T-helper 2 cell treated with Interferon-gamma antibody and Interleukin-4, amounts not matched to agents 100 ng/mL and 5 ng/mL, for 36 hours (primary cell): ENCODE measurements at regions not wholly inside any gene's neighbourhood (a gene's known extent, or its start where the extent isn't known, plus 50 kb on each side); places are given as distances from the start of the nearest gene placed in this dataset.
"Not testable (repeated sequence)": the region's sequence is repeated elsewhere in the genome, so short reads cannot be mapped to it uniquely, and the experiment has no call there.

Experiments used
- intact Hi-C: fragments of 100-400 bp; cut with micrococcal nuclease; formaldehyde crosslinking; loops from one replicate; pipeline ENCODE4 v1.15.1; 2023

DNA sequence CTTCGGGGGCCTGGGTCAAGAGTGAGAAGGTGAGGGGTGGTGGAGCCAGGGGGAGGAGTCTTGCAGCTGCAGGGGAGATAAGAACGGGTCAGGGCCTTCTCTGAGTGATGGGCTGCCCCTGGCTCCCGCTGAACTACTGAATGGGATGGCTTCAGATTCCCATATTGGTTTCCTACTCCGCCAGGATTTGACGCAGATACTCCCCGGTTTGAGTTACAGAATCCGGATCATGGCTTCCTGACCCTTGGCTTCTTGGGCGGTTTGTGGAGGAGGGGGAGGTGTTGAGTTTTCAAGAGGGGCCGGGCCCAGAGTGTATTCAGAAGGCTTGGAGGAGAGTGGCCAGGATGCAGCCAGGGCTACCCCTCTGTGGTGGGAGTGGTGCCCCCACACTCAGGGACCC is 119.9 kb upstream of the ATP2B2 start:
- intact Hi-C loops = no loop called here

DNA sequence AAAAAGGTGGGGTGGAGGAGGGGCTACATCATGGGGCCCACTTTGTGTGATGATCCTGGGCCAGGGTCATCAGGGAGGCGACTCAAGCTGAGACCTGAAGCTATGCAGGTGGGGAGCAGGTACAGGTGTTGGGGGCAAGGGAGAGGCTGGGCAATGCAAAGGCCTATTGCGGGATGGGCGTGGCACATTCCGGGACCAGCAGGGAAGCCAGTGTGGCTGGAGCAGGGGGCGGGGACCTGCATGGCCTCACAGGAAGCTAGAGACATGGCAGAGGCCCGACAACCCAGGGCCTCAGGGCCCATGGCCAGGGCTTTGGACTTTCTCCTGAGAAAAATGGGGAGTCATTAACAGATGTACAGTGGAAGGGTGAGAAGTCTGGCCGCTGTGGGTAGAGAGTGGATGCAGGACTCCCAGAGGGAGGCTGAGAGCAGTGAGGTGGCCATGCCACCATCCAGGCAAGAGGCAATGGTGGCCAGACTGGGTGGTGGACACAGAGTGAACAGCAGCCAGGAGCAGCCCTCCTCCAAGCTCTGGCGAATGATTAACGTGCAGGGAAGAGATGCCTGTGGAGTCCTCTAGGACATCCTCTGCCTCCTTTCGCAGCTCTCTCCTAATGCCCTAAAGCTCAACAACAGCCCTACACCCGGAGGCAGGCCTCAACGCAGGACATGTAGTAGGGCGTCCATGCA is 122.6 kb upstream of the ATP2B2 start:
- intact Hi-C loops = no loop called here

DNA sequence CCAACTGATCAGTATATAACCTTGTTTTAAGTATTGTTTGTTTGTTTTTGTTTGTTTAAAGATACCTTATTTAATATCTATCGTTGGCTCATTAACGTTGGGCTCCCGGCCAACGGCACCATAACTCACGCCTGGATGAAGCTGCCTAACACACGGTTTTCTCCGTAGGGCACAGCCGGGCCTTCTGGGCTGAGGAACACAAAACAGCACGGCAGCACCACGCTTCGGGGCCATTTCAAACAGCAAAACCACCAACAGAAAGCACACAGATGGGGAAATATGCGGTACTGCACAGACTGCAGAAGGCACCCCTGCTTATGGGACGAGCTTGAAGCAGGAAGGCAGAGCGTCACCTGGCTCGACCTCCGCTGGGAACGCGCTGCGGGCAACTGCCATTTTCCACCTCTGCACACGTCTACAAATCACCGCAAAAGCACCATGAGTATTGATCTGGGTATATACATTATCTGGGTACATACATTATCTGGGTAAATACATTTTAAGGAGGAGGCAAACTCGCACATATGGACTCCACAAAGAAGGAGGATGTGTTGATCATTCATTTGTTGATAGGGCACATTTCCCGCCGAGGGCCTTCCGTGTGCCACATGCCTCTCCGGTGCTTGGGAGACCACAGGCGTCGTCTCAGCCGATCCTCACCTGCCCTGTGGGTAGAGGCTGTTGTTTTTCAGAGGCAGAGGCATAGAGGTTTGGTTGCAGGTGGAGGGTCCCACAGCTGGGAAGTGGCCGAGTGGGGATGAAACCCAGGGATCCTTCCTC is 123.7 kb upstream of the ATP2B2 start:
- intact Hi-C loops = no loop called here

DNA sequence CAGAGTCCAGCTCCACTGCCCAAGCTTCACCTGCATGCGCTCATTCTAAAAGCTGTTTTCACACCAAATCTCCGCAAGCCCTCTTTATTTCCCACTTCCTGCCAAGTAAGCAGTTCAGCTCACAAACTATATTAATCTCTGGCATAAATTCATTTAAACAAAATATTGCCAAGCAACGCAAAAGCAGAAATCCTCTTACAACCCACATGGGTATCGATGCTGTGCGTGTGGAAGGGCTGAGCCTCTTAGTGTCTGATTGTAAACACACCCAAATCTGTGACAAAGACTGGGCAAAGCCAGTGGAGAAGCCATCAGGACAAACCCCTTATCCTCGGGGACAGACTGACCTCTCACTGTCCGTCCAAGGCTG is 124.3 kb upstream of the ATP2B2 start:
- intact Hi-C loops = no loop called here

DNA sequence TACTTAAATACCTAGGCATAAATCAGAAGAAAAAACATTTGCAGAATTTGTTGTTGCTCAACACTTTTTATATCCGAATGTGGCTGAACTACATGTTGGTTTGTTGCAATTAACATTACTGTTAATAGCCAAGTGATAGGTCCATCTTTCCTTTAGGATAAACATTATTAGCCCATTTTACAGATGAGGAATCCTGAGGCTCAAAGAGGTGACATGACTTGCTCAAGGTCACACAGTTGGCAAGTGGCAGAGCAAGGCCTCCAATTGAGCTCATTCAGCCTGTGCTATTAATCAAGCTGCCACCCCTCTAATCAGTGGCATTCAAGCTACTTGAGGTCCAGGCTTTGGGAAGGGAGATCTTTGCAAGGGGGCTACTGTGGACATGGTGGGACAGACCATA is 125.8 kb upstream of the ATP2B2 start:
- intact Hi-C loops = no loop called here

DNA sequence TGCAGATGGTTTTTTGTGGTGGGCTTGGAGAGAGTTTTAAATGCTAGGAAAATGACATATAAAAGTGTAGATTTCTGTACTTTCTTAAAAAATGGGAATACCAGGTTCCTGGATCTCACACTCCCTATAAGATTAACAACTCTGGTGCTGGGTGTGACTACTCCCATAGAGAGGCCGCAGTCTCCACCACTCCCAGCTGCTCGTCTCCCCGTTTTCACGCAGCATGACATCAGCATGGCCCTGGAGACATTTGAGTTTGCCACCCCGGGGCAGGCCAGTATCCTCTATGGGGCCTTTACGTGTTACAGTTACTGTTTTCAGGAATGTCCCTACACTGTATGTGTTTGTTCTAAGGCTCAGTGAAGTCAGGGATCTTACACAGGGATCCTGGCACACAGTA is 126.7 kb upstream of the ATP2B2 start:
- intact Hi-C loops = no loop called here

DNA sequence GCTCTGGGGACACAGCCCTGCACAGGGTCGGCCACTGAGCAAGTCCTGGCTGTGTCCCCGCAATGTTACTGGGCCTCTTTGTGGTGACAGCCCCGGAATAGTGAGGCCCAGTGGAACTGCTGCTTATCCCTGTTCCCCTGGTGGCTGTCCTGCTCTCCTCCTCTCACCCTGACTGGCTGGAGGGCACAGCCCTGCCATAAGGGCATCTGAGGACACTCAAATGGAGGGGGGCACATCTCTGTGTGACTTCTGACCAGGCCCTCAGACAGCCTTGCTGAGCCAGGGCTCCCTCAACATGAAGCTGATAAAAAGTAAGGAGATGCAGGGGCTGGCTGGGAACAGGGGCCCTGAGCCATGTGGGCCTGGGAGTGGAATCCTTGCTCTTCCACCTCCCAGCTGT is 127.4 kb upstream of the ATP2B2 start:
- intact Hi-C loops = no loop called here

DNA sequence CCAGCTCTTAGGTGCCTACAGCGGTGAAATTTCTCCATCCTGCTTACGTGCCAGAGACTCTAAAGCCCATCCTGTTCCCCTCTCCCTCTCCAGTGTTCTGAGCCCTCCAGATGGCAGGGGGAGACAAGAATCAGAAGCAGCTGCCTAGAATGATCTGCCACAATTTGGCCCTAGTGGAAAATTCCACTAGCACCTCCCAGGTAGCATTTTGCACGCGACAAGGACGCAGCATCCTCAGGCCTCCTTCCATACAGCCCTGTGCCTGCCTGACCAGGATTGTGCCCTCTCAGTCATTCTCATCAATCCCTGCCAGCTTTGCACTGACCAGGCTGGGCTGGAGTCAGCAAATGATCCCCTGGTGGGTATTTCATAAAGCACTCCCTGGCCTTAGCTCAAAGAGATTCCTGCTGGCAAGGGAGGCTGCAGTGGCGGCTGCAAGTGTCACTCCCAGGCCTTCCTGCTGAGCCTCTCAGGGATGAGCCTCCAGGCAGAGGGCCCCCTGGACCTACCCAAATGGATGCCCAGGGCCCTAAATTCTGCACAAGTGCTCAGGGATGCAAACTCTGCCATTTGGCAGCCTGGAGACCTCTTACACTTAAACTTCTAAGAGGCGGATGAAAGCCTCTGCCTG is 130.2 kb upstream of the ATP2B2 start:
- intact Hi-C loops = no loop called here

DNA sequence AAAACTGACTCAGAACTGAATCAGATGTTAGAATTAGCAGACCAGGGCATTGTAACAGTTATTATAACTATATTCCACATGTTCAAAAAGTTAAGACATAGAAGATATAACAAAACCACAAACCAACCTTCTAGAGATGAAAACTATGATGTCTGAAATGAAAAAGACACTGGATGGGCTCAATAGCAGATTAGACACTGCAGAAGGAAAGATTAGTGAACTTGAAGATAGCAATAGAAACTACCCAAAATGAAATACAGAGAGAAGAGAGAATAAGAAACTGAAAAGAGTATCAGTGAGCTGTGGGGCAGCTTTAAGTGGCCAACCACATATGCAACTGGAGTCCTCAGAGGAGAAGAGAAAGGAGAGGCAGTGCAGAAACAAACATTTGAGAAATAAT is 132.0 kb upstream of the ATP2B2 start:
- intact Hi-C loops = no loop called here

DNA sequence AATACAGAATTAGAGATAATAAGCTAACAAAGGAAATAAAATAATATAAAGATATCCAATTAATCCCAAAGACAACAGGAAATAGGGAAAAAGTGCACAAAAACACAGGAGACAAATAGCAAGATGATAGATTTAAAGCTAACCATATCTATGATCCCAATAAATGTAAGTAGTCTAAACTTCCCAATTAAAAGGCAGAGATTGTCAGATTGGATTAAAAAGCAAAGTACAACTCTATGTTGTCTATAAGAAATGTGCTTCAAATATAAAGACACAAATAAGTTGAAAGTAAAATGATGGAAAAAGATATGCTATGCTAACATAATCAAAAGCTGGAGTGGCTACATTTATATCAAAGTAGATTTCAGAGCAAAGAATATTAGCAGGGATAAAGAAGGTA is 133.1 kb upstream of the ATP2B2 start:
- intact Hi-C loops = no loop called here

DNA sequence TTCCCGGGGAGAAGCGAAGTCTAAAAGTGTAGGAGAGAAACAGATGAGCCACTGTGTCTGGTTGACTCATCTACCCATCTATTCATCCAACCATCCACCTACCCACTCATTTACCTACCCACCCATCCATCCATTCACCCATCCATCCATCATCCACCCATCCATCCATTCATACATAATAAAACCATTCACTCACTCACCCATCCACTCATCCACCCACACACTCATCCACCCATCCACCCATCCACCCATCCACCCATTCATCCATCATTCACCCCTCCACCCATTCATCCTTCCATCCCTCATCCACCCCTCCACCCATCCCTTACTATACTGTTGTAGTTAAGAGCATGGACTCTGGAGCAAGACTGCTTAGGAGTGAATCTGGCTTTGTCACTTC is 136.4 kb upstream of the ATP2B2 start:
- intact Hi-C loops = no loop called here

DNA sequence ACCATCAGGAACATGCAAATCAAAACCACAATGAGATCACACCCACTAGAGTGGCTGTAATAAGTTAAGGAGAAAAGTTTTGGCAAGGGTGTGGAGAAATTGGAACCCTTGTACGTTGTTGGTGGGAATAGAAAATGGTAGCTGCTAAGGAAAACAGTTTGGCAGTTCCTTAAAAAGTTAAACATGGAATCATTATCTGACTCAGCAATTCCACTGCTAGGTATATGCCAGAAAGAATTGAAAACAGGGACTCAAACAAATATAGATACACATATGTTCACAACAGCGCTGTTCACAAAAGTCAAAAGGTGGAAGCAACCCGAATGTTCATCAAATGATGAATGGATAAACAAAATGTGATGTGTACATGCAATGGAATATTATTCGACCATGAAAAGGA is 138.8 kb upstream of the ATP2B2 start:
- intact Hi-C loops = no loop called here

DNA sequence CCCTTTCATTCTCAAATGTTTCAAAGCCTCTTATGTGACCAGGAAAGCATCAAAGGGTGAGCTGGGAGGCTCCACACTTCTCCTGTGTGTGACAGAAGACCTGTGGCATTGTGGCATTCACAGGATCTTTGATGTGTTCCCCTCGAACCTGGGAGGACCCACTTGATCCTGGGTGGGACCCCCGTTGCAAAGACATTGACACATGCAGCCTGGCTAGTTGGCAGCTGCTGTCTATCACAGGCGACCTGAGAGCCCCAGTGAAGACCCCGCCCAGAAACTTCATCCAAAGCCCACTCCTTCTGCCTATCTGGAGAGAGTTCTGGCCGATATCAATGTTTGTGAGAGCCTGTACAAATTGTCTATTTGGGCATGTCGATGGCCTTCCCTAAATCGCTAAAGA is 140.4 kb upstream of the ATP2B2 start:
- intact Hi-C loops = no loop called here

DNA sequence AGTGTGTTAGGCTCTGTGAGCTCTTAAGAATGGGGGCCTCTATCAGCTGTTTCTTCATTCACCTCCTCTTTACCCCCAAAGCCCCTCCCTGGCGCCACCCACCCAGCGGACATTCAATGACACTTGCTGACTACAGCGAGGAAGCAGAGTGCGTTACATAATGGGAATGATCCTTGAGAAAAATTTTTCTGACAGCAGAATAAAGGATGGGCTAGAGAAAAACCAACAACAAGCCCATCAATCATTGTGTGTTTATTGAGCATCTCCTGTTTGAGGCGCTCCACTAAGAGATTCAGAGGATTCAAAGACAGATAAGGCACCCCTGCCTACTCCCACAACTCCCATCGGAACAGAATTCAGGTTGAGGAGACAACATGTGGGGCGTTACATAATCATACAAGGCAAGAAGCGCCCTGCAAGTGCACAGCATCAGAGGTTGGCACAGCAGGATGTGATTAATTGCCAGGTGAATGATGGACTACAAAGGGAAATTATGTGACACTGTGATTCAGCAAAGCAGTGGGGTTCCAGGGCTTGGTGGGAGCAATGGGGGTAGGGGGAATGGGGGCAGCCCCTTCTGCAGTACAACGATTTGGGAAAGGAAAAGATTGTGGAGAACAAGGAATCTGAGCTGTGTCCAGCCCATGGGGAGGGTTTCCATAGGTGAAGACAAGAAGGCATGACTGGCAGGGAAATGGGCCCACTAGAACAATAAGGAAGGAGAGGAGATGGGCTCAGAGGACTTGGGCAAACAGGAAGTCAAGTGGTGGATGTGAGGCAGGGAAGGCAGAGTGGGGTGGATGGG is 141.3 kb upstream of the ATP2B2 start:
- intact Hi-C loops = no loop called here

DNA sequence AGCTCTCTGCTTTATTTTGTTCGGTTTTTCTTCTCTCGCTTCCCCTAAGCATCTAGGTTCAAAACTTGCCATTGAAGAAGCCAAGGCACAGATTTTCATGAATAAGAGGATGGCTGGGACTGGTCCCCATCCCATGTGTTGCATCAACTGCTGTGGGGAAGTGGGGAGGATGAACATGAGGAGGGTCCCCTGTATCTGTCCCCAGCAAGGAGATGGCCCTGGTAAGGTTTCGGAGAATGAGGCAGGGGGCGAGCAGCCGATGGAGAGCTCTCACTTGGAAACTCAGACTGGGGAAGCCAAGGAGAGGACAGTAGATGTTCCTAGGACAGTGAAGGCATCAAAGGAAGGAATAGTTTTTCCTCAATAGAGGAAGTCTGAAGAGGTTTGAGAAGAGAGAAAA is 142.0 kb upstream of the ATP2B2 start:
- intact Hi-C loops = no loop called here

DNA sequence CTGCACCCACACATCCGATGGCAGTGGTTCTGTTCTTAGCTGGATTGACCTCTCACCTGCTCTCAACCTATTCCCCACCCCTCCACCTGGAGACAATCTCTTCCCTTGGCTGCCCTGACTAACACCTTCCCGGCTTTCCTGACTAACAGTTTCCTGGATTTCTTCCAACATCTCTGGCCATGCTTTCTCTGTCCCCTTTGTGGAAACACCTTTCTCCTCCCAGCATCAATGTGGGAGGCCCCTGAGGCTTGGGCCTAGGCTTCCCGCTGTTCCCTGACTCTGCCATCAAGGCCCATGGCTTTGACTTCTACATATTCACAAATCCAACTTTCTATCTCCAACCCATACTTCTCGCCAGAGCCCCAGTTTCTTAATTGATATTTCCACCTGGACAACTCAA is 142.8 kb upstream of the ATP2B2 start:
- intact Hi-C loops = no loop called here

DNA sequence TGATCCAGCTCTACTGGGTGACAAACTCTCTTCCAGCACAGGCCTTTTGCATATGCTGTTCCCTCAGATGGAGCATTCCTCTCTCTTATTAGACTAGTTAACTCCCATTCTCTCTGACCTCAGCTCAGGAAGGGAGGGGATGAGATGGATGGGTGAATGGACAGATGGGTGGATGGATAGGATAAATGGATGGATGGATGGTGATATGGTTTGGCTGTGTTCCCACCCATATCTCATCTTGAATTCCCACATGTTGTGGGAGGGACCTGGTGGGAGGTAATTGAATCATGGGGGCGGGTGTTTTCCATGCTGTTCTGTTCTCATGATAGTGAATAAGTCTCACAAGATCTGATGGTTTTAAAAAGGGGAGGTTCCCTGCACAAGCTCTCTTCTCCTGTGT is 144.1 kb upstream of the ATP2B2 start:
- intact Hi-C loops = not testable (repeated sequence)

DNA sequence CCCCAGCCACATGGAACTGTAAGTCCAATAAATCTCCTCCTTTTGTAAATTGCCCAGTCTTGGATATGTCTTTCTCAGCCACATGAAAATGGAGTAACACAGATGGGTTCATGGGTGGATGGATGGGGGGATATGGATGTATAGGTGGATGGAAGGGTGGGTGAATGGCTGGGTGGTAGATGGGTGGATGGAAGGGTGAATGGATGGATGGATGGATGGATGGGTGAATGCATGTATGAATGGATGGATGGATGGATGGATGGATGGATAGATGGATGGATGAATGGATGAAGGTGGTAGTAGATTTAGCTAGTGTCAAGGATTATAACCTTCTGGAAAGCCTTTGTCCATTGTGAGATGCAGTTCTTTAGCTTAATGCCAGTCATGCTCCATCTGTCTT is 146.1 kb upstream of the ATP2B2 start:
- intact Hi-C loops = no loop called here

DNA sequence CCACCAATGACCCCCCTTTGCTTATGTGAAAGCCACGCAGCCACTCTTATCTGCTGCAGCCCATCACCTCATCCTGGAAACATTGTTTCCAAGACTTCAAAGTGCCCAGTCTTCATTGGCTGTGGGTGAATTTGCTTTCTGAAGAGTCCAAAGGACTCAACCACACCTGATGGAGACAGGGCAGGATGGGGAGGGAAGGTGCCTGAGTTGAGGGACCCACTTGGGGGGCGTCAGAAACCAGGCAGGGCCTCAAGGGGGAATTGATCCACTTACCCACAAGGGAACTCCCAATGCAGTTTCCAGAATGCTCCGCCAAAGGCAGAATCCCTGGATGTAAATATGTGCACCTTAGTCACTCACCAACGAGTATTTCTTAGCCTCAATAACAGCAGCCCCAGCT is 147.9 kb upstream of the ATP2B2 start:
- intact Hi-C loops = no loop called here

DNA sequence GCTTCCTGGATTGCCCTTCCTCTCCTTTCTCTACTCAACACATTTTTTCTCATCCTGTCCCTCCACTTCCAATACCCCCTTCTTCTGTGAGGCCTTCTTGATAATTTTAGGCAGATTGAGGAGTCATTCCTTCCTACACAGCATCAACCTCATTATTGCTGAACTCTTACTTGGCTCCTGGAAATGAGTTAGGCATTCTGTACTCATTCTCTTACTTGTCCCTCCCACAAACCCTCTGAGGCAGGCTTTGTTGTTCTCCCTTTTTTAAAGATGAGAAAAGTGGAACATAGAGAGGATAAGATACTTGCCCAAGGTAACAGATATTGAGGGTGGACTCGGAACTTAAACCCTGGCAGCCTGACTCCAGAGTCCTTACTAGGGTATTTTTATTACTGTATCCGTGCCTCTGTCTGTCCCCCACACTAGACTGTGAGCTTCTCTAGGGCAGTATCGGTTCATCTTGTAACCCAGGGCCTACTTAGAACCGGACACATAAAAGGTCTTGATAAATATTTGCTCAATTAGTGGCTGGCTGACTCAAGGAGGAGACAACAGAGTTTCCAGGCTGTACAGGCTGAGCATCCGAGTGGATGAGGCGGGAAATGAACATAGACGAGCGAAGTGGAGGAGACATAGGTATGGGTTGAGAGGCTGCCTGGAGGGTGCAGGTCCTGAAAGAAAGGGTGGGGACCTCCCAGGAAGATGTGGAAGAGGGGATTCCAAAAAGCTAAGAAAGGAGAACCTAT is 148.7 kb upstream of the ATP2B2 start:
- intact Hi-C loops = no loop called here

DNA sequence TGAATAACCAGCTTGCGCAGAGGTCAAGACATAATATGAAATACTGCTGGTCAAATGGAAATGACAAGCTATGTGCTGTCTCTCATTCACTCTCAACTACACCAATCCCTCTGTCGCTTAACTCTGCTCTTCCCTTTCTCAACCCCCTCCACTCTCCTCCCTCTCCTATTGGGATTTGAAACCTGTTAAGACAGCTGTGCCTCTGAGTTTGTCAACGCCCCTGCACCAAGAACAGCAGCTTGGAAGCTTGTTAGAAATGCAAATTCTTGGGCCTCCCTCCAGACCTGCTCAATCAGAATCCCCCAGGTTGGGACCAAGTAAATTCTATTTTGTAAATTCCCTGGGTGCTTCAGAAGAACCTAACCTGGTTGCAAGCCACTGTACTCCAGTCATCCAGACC is 149.7 kb upstream of the ATP2B2 start:
- intact Hi-C loops = no loop called here
